Body of pancreas (tissue), 4 donors: ENCODE measurements at regions not wholly inside any gene's neighbourhood (a gene's known extent, or its start where the extent isn't known, plus 50 kb on each side); places are given as distances from the start of the nearest gene placed in this dataset.

Experiments
- POLR2A ChIP-seq, 3 donors: fragments of 450-650 bp; IDR thresholded peaks; one replicate each; pipeline ENCODE4 v1.6.1; 2016; ENCODE audit warnings: antibody characterized with exemption in 3 of 3, mild to moderate bottlenecking in 2 of 3
- TF ChIP-seq, protein P1 (sequence below), 7 experiments: fragments of 450-650 bp in 4 of 7; fragments of 200-600 bp in 3 of 7; sonication (generic) in 3 of 7; IDR thresholded peaks; one replicate each; pipeline ENCODE4 v1.5.1; 2016 to 2019; ENCODE audit warnings: antibody characterized with exemption in 7 of 7

DNA sequence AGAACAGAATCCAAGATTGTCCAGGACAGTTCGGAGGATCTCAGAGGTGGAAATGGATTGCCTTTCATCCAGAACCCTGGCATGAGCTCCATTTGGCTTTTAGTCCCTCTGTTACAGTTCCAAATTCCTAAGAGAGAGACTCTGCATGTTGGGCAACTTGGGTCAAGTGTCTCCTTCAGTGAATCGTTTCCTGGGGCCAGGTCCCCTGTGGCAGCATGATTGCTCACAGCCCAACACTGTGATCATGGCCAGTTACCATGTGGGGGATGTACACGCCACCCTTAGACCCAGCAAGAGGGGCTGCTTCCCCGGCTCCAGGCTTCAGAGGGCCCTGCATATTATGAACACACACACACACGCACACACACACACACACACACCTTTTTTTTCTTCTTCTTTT lies 118.6 kb upstream of the GLI2 start:
- no peak for TF ChIP-seq POLR2A (IDR thresholded peaks at IDR 0.05)
- TF ChIP-seq, protein P1, sequence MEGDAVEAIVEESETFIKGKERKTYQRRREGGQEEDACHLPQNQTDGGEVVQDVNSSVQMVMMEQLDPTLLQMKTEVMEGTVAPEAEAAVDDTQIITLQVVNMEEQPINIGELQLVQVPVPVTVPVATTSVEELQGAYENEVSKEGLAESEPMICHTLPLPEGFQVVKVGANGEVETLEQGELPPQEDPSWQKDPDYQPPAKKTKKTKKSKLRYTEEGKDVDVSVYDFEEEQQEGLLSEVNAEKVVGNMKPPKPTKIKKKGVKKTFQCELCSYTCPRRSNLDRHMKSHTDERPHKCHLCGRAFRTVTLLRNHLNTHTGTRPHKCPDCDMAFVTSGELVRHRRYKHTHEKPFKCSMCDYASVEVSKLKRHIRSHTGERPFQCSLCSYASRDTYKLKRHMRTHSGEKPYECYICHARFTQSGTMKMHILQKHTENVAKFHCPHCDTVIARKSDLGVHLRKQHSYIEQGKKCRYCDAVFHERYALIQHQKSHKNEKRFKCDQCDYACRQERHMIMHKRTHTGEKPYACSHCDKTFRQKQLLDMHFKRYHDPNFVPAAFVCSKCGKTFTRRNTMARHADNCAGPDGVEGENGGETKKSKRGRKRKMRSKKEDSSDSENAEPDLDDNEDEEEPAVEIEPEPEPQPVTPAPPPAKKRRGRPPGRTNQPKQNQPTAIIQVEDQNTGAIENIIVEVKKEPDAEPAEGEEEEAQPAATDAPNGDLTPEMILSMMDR (IDR thresholded peaks at IDR 0.05), result no peak
